Fibroblast of lung (primary cell): ENCODE measurements at regions not wholly inside any gene's neighbourhood (a gene's known extent, or its start where the extent isn't known, plus 50 kb on each side); places are given as distances from the start of the nearest gene placed in this dataset.
"Not testable (repeated sequence)": the region's sequence is repeated elsewhere in the genome, so short reads cannot be mapped to it uniquely, and the experiment has no call there.

Experiments used
- DNase-seq, 2 donors: peaks; one replicate each; pipeline versions ENCODE4 v3.0.0 to v3.0.0-alpha.2; 2010; ENCODE audit warnings: low read depth in 2 of 2
- H2AFZ ChIP-seq: 2 replicates; pipeline ENCODE4 v1.5.1; 2012; ENCODE audit warnings: low read length, control low read depth, inconsistent platforms
- H3K27ac ChIP-seq: 2 replicates; pipeline ENCODE4 v1.5.1; 2011; ENCODE audit warnings: low read length, control low read depth; ENCODE audit not compliant: insufficient read depth
- H3K27me3 ChIP-seq: 2 replicates; pipeline ENCODE4 v1.5.1; 2011; ENCODE audit warnings: mild to moderate bottlenecking, low read length; ENCODE audit not compliant: control insufficient read depth, insufficient read depth
- H3K36me3 ChIP-seq: 2 replicates; pipeline ENCODE4 v1.5.1; 2011; ENCODE audit warnings: low read length; ENCODE audit not compliant: control insufficient read depth, insufficient read depth
- H3K4me1 ChIP-seq: 2 replicates; pipeline ENCODE4 v1.5.1; 2011; ENCODE audit warnings: low read length; ENCODE audit not compliant: control insufficient read depth, insufficient read depth; ENCODE audit errors: extremely low read depth
- H3K4me2 ChIP-seq: 2 replicates; pipeline ENCODE4 v1.5.1; 2011; ENCODE audit warnings: low read length, control low read depth; ENCODE audit not compliant: insufficient read depth; ENCODE audit errors: extremely low read depth
- H3K4me3 ChIP-seq, 4 experiments: fragments of 200-600 bp in 1 of 4; sonication (generic) in 1 of 4; replicated peaks in 1 of 4; 2 replicates each; pipeline ENCODE4 v1.5.1; 2011 to 2016; ENCODE audit warnings: low read length in 4 of 4, low read depth in 3 of 4, mild to moderate bottlenecking in 3 of 4, control low read depth in 2 of 4, inconsistent platforms in 1 of 4, mixed read lengths in 1 of 4; ENCODE audit not compliant: insufficient read depth in 1 of 4; ENCODE audit errors: control extremely low read depth in 1 of 4
- H3K79me2 ChIP-seq: 2 replicates; pipeline ENCODE4 v1.5.1; 2012; ENCODE audit warnings: mild to moderate bottlenecking, low read length, inconsistent platforms; ENCODE audit not compliant: control insufficient read depth, insufficient read depth
- H3K9ac ChIP-seq: 2 replicates; pipeline ENCODE4 v1.5.1; 2011; ENCODE audit warnings: mild to moderate bottlenecking, low read length, control low read depth; ENCODE audit not compliant: insufficient read depth
- H3K9me3 ChIP-seq: 2 replicates; pipeline ENCODE4 v1.5.1; 2012; ENCODE audit warnings: low read depth, low read length; ENCODE audit not compliant: control insufficient read depth, insufficient read depth
- H4K20me1 ChIP-seq: 2 replicates; pipeline ENCODE4 v1.5.1; 2011; ENCODE audit warnings: low read length; ENCODE audit not compliant: control insufficient read depth, insufficient read depth; ENCODE audit errors: extremely low read depth
- EZH2 ChIP-seq: IDR thresholded peaks from 2 replicates; pipeline ENCODE4 v1.5.1; 2012; ENCODE audit warnings: low read length, control low read depth, mild to moderate bottlenecking; ENCODE audit errors: missing control alignments
- TF ChIP-seq, protein P1 (sequence below), 2 donors: IDR thresholded peaks in 1 of 2; conservative IDR thresholded peaks in 1 of 2; 1 replicate in 1 of 2; 2 replicates in 1 of 2; pipeline ENCODE4 v1.5.1; 2011 to 2012; ENCODE audit warnings: low read length in 2 of 2, control low read depth in 1 of 2, inconsistent platforms in 1 of 2, low read depth in 1 of 2, mild to moderate bottlenecking in 1 of 2

DNA sequence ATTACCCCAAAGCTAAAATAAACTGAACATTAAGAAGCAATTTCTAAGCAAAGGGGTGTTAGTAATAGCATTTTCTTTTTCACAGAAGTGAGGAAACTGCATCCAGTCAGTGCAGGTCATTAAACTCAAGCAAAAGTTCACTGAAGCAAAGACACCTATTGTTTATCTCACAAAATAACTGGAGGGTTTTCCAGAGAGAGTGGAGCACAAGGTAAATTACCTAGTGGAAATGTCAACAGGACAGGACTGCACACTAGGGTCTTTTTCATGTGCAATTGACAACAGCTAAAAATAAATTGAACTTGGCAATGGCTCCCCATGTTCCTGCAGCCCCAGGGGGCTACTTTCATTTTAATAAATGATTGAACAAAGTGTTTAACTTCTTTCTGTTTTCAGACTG lies 742.0 kb downstream of the GALC start:
- H4K20me1 ChIP-seq = no peaks in the 10 kb centered on the region
- no peaks in the 10 kb centered on the region for H3K27me3 ChIP-seq
- H2AFZ ChIP-seq = no peak overlapping the region
- H3K4me2 ChIP-seq = no peak overlapping the region
- H3K4me3 ChIP-seq = no peak overlapping the region
- no peak for DNase-seq
- H3K36me3 ChIP-seq = no peaks in the 10 kb centered on the region
- TF ChIP-seq EZH2 = no peak
- TF ChIP-seq, protein P1, sequence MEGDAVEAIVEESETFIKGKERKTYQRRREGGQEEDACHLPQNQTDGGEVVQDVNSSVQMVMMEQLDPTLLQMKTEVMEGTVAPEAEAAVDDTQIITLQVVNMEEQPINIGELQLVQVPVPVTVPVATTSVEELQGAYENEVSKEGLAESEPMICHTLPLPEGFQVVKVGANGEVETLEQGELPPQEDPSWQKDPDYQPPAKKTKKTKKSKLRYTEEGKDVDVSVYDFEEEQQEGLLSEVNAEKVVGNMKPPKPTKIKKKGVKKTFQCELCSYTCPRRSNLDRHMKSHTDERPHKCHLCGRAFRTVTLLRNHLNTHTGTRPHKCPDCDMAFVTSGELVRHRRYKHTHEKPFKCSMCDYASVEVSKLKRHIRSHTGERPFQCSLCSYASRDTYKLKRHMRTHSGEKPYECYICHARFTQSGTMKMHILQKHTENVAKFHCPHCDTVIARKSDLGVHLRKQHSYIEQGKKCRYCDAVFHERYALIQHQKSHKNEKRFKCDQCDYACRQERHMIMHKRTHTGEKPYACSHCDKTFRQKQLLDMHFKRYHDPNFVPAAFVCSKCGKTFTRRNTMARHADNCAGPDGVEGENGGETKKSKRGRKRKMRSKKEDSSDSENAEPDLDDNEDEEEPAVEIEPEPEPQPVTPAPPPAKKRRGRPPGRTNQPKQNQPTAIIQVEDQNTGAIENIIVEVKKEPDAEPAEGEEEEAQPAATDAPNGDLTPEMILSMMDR (conservative IDR thresholded peaks at IDR 0.05 in 1 of 2, IDR thresholded peaks at IDR 0.05 in 1 of 2; ENCODE audit: low read depth in 1 of 2, low read length in 2 of 2) = no peak
- H3K4me1 ChIP-seq = no peaks in the 10 kb centered on the region
- no peak overlapping the region for H3K27ac ChIP-seq
- H3K79me2 ChIP-seq = no peaks in the 10 kb centered on the region
- no peaks in the 10 kb centered on the region for H3K9me3 ChIP-seq
- H3K9ac ChIP-seq = no peak overlapping the region

DNA sequence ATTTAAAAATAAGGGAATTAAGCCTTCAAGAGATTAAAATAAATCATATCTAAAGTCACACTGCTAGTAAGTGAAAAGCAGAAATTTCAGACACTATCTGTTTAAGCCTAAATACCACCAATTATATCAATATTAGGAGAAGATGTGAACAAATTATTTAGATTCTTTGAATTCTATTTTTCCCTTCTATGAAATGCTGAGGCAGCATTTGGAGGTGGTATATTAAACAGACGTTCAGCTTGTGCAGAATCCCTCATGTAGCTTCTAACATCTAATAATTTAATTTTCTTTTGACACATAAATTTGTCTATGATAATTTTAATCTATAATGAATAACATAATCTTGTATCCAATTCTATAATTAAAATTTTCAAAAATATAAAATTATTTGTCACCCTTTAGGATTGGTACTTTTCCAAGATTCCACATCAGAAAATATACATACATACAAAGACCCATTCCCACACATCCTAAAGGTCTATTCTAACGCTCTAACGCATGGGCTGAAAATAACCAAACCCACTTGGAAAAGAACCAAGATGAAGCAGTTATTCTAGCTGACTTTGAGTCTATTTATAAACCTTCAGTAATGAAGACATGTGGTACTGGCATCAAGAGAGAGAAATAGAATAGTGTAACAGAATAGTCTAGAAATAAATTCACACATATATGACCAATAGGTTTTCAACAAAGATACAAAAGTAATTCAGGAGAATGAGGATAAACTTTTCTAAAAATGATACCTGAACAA lies 751.8 kb downstream of the GALC start:
- Histone ChIP-seq H4K20me1 (no peaks in the 10 kb centered on the region), H3K4me1 (no peaks in the 10 kb centered on the region), H3K4me3 (no peak overlapping the region), H3K4me2 (no peak overlapping the region), H3K36me3 (no peaks in the 10 kb centered on the region), H3K9me3 (no peaks in the 10 kb centered on the region), H3K27ac (no peak overlapping the region), H2AFZ (no peak overlapping the region), H3K9ac (no peak overlapping the region), H3K27me3 (no peaks in the 10 kb centered on the region), H3K79me2 (no peaks in the 10 kb centered on the region)
- DNase-seq = no peak
- TF ChIP-seq, protein P1 (conservative IDR thresholded peaks at IDR 0.05 in 1 of 2, IDR thresholded peaks at IDR 0.05 in 1 of 2; ENCODE audit: low read depth in 1 of 2, low read length in 2 of 2) = no peak
- TF ChIP-seq EZH2 = no peak

DNA sequence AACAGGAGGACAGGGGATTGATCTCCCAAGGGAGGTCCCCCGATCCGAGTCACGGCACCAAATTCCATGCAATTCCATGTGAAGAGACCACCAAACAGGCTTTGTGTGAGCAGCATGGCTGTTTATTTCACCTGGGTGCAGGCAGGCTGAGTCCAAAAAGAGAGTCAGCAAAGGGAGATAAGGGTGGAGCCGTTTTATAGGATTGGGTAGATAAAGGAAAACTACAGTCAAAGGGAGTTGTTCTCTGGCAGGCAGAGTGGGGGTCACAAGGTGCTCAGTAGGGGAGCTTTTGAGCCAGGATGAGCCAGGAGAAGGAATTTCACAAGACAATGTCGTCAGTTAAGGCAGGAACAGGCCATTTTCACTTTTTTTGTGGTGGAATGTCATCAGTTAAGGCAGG lies 752.7 kb downstream of the GALC start:
- H3K79me2 ChIP-seq, DNase-seq, H3K9me3 ChIP-seq, H3K36me3 ChIP-seq, H3K27me3 ChIP-seq, H2AFZ ChIP-seq, H3K9ac ChIP-seq, H3K27ac ChIP-seq, H3K4me3 ChIP-seq, H3K4me1 ChIP-seq, H4K20me1 ChIP-seq, H3K4me2 ChIP-seq: not testable (repeated sequence)
